ENCODE measurements at regions not wholly inside any gene's neighbourhood (a gene's known extent, or its start where the extent isn't known, plus 50 kb on each side); places are given as distances from the start of the nearest gene placed in this dataset.

GRCh38 chr20:61104232-61104631 lies 147.8 kb upstream of the CDH4 start:
- Mint-ChIP-seq H3K27me3 (no peaks in the 10 kb centered on the region), H3K36me3 (no peaks in the 10 kb centered on the region), H3K27ac (no peak overlapping the region), H3K4me3 (no peak overlapping the region), H3K9me3 (no peaks in the 10 kb centered on the region), H3K4me1 (no peaks in the 10 kb centered on the region)
- DNase-seq, result no peak

- H3K27ac Mint-ChIP-seq, result no peak overlapping the region
- no peaks in the 10 kb centered on the region for H3K4me1 Mint-ChIP-seq
- no peaks in the 10 kb centered on the region for H3K36me3 Mint-ChIP-seq
- DNase-seq, result no peak
- no peaks in the 10 kb centered on the region for H3K27me3 Mint-ChIP-seq
- no peak overlapping the region for H3K4me3 Mint-ChIP-seq
- H3K9me3 Mint-ChIP-seq, result no peaks in the 10 kb centered on the region
Measured at GRCh38 chr20:61105395-61105794, 146.7 kb upstream of the CDH4 start.

GRCh38 chr20:61106438-61106837 lies 145.6 kb upstream of the CDH4 start:
- no peaks in the 10 kb centered on the region for H3K27me3 Mint-ChIP-seq
- H3K27ac Mint-ChIP-seq, result no peak overlapping the region
- no peaks in the 10 kb centered on the region for H3K9me3 Mint-ChIP-seq
- H3K4me3 Mint-ChIP-seq, result no peak overlapping the region
- H3K36me3 Mint-ChIP-seq, result no peaks in the 10 kb centered on the region
- H3K4me1 Mint-ChIP-seq, result no peaks in the 10 kb centered on the region
- DNase-seq, result no peak

- no peak overlapping the region for H3K4me3 Mint-ChIP-seq
- no peak for DNase-seq
- H3K36me3 Mint-ChIP-seq, result no peaks in the 10 kb centered on the region
- H3K9me3 Mint-ChIP-seq, result no peaks in the 10 kb centered on the region
- peaks cover 5% of the 10 kb centered on the region for H3K27me3 Mint-ChIP-seq
- no peak overlapping the region for H3K27ac Mint-ChIP-seq
- no peaks in the 10 kb centered on the region for H3K4me1 Mint-ChIP-seq
Measured at GRCh38 chr20:61109221-61109805, 142.7 kb upstream of the CDH4 start.

GRCh38 chr20:61112515-61112914 lies 139.5 kb upstream of the CDH4 start:
- Mint-ChIP-seq H3K4me3 (no peak overlapping the region), H3K4me1 (no peaks in the 10 kb centered on the region), H3K36me3 (no peaks in the 10 kb centered on the region), H3K27me3 (peaks cover 5% of the 10 kb centered on the region), H3K27ac (no peak overlapping the region), H3K9me3 (no peaks in the 10 kb centered on the region)
- no peak for DNase-seq

- Mint-ChIP-seq H3K36me3 (no peaks in the 10 kb centered on the region), H3K4me1 (no peaks in the 10 kb centered on the region), H3K4me3 (no peak overlapping the region), H3K9me3 (no peaks in the 10 kb centered on the region), H3K27ac (no peak overlapping the region), H3K27me3 (peaks cover 5% of the 10 kb centered on the region)
- DNase-seq, result no peak
Measured at GRCh38 chr20:61113731-61114130, 138.3 kb upstream of the CDH4 start.

- Mint-ChIP-seq H3K27ac (no peak overlapping the region), H3K4me1 (peaks cover under 1% of the 10 kb centered on the region), H3K36me3 (no peaks in the 10 kb centered on the region), H3K9me3 (no peaks in the 10 kb centered on the region), H3K4me3 (no peak overlapping the region), H3K27me3 (peaks cover 7% of the 10 kb centered on the region)
- DNase-seq, result no peak
Measured at GRCh38 chr20:61114493-61115175, 137.4 kb upstream of the CDH4 start.

GRCh38 chr20:61115364-61116065 lies 136.5 kb upstream of the CDH4 start:
- peaks cover 6% of the 10 kb centered on the region for H3K4me1 Mint-ChIP-seq
- H3K27ac Mint-ChIP-seq, result no peak overlapping the region
- H3K27me3 Mint-ChIP-seq, result peaks cover 12% of the 10 kb centered on the region
- H3K36me3 Mint-ChIP-seq, result no peaks in the 10 kb centered on the region
- DNase-seq, result no peak
- H3K4me3 Mint-ChIP-seq, result no peak overlapping the region
- H3K9me3 Mint-ChIP-seq, result no peaks in the 10 kb centered on the region

- peaks cover 10% of the 10 kb centered on the region for H3K4me1 Mint-ChIP-seq
- H3K36me3 Mint-ChIP-seq, result no peaks in the 10 kb centered on the region
- no peak overlapping the region for H3K27ac Mint-ChIP-seq
- H3K4me3 Mint-ChIP-seq, result no peak overlapping the region
- no peaks in the 10 kb centered on the region for H3K9me3 Mint-ChIP-seq
- DNase-seq, result no peak
- H3K27me3 Mint-ChIP-seq, result peaks cover 12% of the 10 kb centered on the region
Measured at GRCh38 chr20:61117725-61118124, 134.3 kb upstream of the CDH4 start.

GRCh38 chr20:61118429-61119224 lies 133.4 kb upstream of the CDH4 start:
- H3K4me3 Mint-ChIP-seq, result no peak overlapping the region
- H3K4me1 Mint-ChIP-seq, result peaks cover 10% of the 10 kb centered on the region
- H3K9me3 Mint-ChIP-seq, result no peaks in the 10 kb centered on the region
- no peak overlapping the region for H3K27ac Mint-ChIP-seq
- no peak for DNase-seq
- peaks cover 12% of the 10 kb centered on the region for H3K27me3 Mint-ChIP-seq
- H3K36me3 Mint-ChIP-seq, result no peaks in the 10 kb centered on the region

GRCh38 chr20:61119273-61119672 lies 132.8 kb upstream of the CDH4 start:
- DNase-seq, result no peak
- Mint-ChIP-seq H3K4me1 (peaks cover 10% of the 10 kb centered on the region), H3K36me3 (no peaks in the 10 kb centered on the region), H3K27me3 (peaks cover 12% of the 10 kb centered on the region), H3K27ac (no peak overlapping the region), H3K9me3 (no peaks in the 10 kb centered on the region), H3K4me3 (no peak overlapping the region)

- Mint-ChIP-seq H3K36me3 (no peaks in the 10 kb centered on the region), H3K9me3 (no peaks in the 10 kb centered on the region), H3K4me3 (no peak overlapping the region), H3K27me3 (peaks cover 12% of the 10 kb centered on the region), H3K4me1 (peaks cover 10% of the 10 kb centered on the region), H3K27ac (no peak overlapping the region)
- no peak for DNase-seq
Measured at GRCh38 chr20:61119794-61120410, 132.2 kb upstream of the CDH4 start.

GRCh38 chr20:61120595-61121515 lies 131.2 kb upstream of the CDH4 start:
- Mint-ChIP-seq H3K4me3 (no peak overlapping the region), H3K27ac (no peak overlapping the region), H3K36me3 (no peaks in the 10 kb centered on the region), H3K9me3 (no peaks in the 10 kb centered on the region), H3K4me1 (peaks cover 10% of the 10 kb centered on the region), H3K27me3 (peaks cover 12% of the 10 kb centered on the region)
- peak; percentile 36 for DNase-seq

- H3K9me3 Mint-ChIP-seq, result no peaks in the 10 kb centered on the region
- H3K4me1 Mint-ChIP-seq, result peaks cover 10% of the 10 kb centered on the region
- no peaks in the 10 kb centered on the region for H3K36me3 Mint-ChIP-seq
- DNase-seq, result no peak
- H3K27me3 Mint-ChIP-seq, result peaks cover 12% of the 10 kb centered on the region
- H3K4me3 Mint-ChIP-seq, result no peak overlapping the region
- no peak overlapping the region for H3K27ac Mint-ChIP-seq
Measured at GRCh38 chr20:61121661-61122060, 130.4 kb upstream of the CDH4 start.

Measured in activated naive CD8-positive, alpha-beta T cell treated with anti-CD3 and anti-CD28 coated beads for 36 hours (primary cell).